SJSA1 (cell line): ENCODE measurements at regions not wholly inside any gene's neighbourhood (a gene's known extent, or its start where the extent isn't known, plus 50 kb on each side); places are given as distances from the start of the nearest gene placed in this dataset.
"Not testable (repeated sequence)": the region's sequence is repeated elsewhere in the genome, so short reads cannot be mapped to it uniquely, and the experiment has no call there.

Experiments used
- DNase-seq, 2 experiments: peaks; one replicate each; pipeline ENCODE4 v3.0.0-alpha.2; 2015 to 2020; ENCODE audit warnings: low spot score in 2 of 2, low read depth in 1 of 2
- H3K27ac ChIP-seq: fragments of 250-450 bp; sonication (Bioruptor Pico); 2 replicates; pipeline ENCODE4 v1.5.1; 2020; ENCODE audit warnings: mild to moderate bottlenecking, moderate library complexity
- H3K27me3 ChIP-seq: fragments of 250-450 bp; sonication (Bioruptor Pico); replicated peaks from 2 replicates; pipeline ENCODE4 v1.5.1; 2020; ENCODE audit warnings: mild to moderate bottlenecking, moderate library complexity
- H3K36me3 ChIP-seq: fragments of 250-450 bp; sonication (Bioruptor Pico); 2 replicates; pipeline ENCODE4 v1.5.1; 2020; ENCODE audit warnings: mild to moderate bottlenecking
- H3K4me1 ChIP-seq: fragments of 250-450 bp; sonication (Bioruptor Pico); replicated peaks from 2 replicates; pipeline ENCODE4 v1.6.1; 2021; ENCODE audit warnings: mild to moderate bottlenecking
- H3K4me3 ChIP-seq: fragments of 250-450 bp; sonication (Bioruptor Pico); 2 replicates; pipeline ENCODE4 v1.5.1; 2020; ENCODE audit warnings: mild to moderate bottlenecking
- H3K9me3 ChIP-seq: fragments of 250-450 bp; sonication (Bioruptor Pico); replicated peaks from 2 replicates; pipeline ENCODE4 v1.5.1; 2020; ENCODE audit warnings: mild to moderate bottlenecking

DNA sequence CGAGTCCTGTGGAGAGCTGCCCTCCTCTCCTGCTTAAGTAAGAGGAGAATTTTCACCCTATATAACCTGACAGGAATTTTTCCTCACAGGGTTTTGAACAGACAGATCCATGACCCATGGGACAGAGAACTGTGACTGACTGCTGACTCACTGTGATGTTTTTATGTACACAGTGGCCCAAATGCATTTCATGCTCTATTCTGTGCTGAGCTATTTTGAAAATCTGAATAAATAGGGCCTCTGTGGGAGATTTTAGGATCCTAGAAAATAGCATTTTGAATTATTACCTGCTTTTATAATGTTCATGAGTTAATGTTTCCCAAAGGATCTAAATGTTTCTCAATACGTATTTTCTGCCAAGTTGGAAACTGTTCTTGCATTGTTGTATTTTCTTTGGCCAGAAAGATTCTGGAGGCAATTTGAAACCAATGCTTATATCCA lies 577.4 kb downstream of the HTR1B start:
- no peaks in the 10 kb centered on the region for H3K9me3 ChIP-seq
- H3K4me3 ChIP-seq, result no peak overlapping the region
- no peaks in the 10 kb centered on the region for H3K4me1 ChIP-seq
- DNase-seq, result no peak
- no peaks in the 10 kb centered on the region for H3K36me3 ChIP-seq
- H3K27ac ChIP-seq, result no peak overlapping the region
- no peaks in the 10 kb centered on the region for H3K27me3 ChIP-seq

DNA sequence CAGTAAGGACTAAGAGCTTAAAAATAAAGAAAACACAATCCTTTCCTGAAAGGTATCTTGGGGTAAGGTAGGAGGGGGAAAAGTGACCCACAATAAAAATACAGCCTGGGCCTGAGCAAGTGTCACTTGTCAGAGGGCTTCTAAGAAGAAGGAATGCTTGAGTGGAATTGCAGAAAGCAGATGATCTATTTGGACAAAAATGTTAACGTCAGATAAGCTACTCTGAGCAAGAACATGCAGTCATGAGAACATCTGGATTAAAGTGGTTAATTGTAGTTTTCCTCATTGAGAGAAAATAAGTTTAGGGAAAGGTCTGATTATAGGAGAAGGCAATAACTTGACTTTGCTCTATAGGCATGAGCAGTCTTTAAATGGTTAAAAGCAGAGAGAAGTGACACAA lies 581.9 kb downstream of the HTR1B start:
- H3K4me1 ChIP-seq, result no peaks in the 10 kb centered on the region
- H3K9me3 ChIP-seq, result no peaks in the 10 kb centered on the region
- H3K27ac ChIP-seq, result no peak overlapping the region
- no peak for DNase-seq
- H3K36me3 ChIP-seq, result no peaks in the 10 kb centered on the region
- no peak overlapping the region for H3K4me3 ChIP-seq
- no peaks in the 10 kb centered on the region for H3K27me3 ChIP-seq

GRCh38 chr6:76876922-76877553 lies 586.3 kb downstream of the HTR1B start:
- Histone ChIP-seq H3K27ac (no peak overlapping the region), H3K4me3 (no peak overlapping the region), H3K27me3 (no peaks in the 10 kb centered on the region), H3K4me1 (no peaks in the 10 kb centered on the region), H3K9me3 (no peaks in the 10 kb centered on the region), H3K36me3 (no peaks in the 10 kb centered on the region)
- DNase-seq, result no peak

- DNase-seq, H3K4me3 ChIP-seq, H3K9me3 ChIP-seq, H3K4me1 ChIP-seq, H3K27me3 ChIP-seq, H3K36me3 ChIP-seq, H3K27ac ChIP-seq: not testable (repeated sequence)
Observed at GRCh38 chr6:76876430-76876829, 586.9 kb downstream of the HTR1B start.

DNA sequence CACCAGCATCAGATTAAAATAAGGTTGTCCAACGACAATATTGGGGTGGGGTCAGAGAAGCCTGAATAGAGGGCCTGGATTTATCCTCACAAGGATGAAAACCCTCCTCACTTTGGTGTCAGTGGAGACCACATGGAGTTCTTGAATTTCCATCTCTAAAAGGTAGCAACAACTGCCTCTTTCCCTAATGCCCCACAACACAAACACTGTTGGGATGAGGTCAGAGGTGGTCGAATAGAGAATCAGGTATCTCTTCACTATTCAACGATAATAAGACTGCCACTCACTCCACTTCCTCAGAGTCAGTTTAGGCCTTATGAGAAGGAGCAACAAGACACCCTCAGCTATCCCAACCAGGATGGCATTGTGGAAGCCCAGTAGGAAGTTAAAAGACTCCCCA lies 596.1 kb downstream of the HTR1B start:
- Histone ChIP-seq H3K27ac (no peak overlapping the region), H3K4me3 (no peak overlapping the region), H3K36me3 (no peaks in the 10 kb centered on the region), H3K9me3 (no peaks in the 10 kb centered on the region), H3K4me1 (no peaks in the 10 kb centered on the region), H3K27me3 (no peaks in the 10 kb centered on the region)
- no peak for DNase-seq

GRCh38 chr6:76866091-76866915 lies 597.0 kb downstream of the HTR1B start:
- no peaks in the 10 kb centered on the region for H3K36me3 ChIP-seq
- no peaks in the 10 kb centered on the region for H3K4me1 ChIP-seq
- no peak overlapping the region for H3K27ac ChIP-seq
- H3K9me3 ChIP-seq, result no peaks in the 10 kb centered on the region
- DNase-seq, result no peak
- no peaks in the 10 kb centered on the region for H3K27me3 ChIP-seq
- H3K4me3 ChIP-seq, result no peak overlapping the region

DNA sequence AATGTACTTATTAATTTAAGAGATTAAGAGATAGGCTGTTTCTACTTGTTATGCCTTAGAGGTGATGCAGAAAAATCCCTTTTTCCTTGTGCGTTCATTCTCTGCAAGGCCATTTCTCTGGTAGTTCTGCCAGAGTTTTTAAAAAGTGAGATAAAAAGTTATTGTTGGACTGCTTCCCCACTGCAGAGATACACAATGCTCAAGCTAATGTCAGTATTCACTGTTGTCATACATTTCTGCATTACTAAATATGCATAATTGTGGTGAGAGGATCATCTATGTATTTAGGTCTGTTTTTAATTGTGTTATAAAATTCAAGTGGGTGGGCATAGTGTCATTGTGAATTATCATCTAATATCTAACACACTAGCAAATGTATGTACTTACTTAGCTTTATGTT lies 600.4 kb downstream of the HTR1B start:
- Histone ChIP-seq H3K4me3 (no peak overlapping the region), H3K36me3 (no peaks in the 10 kb centered on the region), H3K27ac (no peak overlapping the region), H3K27me3 (no peaks in the 10 kb centered on the region), H3K4me1 (no peaks in the 10 kb centered on the region), H3K9me3 (no peaks in the 10 kb centered on the region)
- no peak for DNase-seq

DNA sequence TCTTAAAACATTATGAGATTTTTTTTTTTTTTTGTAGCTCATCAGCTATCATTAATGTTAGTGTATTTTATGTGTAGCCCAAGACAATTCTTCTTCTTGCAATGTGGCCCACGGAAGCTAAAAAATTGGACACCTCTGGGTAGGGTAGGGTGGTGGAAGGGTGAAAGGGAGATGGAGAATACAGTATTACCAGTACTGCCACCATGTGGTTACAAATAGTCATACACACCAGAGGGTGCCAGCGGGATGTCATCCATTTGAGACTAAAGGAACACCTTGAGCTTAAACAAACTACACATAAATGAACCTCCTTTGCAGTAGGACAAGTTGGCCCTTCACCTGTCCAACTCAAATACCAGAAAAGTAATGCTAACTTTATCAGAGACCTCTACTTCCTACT lies 601.9 kb downstream of the HTR1B start:
- Histone ChIP-seq H3K36me3 (no peaks in the 10 kb centered on the region), H3K4me1 (no peaks in the 10 kb centered on the region), H3K4me3 (no peak overlapping the region), H3K27me3 (no peaks in the 10 kb centered on the region), H3K27ac (no peak overlapping the region), H3K9me3 (no peaks in the 10 kb centered on the region)
- DNase-seq, result no peak

DNA sequence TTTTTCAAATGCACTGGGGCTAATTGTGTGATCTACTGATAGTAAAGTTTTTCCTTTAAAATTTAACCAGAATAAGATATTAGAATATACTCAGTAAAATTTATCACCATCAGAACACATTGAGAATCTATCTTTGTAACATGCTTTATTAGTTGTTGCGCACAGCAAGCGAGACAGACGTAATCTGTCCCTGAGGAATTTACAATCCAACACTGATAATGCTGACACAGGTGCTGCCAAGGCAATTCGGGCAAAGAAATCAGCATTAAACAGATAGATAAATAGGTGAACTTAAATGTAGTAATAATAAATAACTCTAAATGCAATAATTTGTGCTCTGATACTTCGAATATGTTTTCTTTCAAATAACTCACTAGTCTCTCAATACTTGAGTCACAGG lies 607.2 kb downstream of the HTR1B start:
- no peak for DNase-seq
- Histone ChIP-seq H3K9me3 (no peaks in the 10 kb centered on the region), H3K36me3 (no peaks in the 10 kb centered on the region)

GRCh38 chr6:76852776-76853175 lies 610.5 kb downstream of the HTR1B start:
- H3K36me3 ChIP-seq, result no peaks in the 10 kb centered on the region
- H3K9me3 ChIP-seq, result no peaks in the 10 kb centered on the region
- H3K27ac ChIP-seq, result no peak overlapping the region
- peak in 1 of 2 experiments; percentile 9 for DNase-seq
- H3K27me3 ChIP-seq, result no peaks in the 10 kb centered on the region
- no peaks in the 10 kb centered on the region for H3K4me1 ChIP-seq
- H3K4me3 ChIP-seq, result no peak overlapping the region

More for the DNA sequence above, 607.2 kb downstream of the HTR1B start:
- Histone ChIP-seq H3K27ac (no peak overlapping the region), H3K27me3 (no peaks in the 10 kb centered on the region), H3K4me1 (no peaks in the 10 kb centered on the region), H3K4me3 (no peak overlapping the region)

DNA sequence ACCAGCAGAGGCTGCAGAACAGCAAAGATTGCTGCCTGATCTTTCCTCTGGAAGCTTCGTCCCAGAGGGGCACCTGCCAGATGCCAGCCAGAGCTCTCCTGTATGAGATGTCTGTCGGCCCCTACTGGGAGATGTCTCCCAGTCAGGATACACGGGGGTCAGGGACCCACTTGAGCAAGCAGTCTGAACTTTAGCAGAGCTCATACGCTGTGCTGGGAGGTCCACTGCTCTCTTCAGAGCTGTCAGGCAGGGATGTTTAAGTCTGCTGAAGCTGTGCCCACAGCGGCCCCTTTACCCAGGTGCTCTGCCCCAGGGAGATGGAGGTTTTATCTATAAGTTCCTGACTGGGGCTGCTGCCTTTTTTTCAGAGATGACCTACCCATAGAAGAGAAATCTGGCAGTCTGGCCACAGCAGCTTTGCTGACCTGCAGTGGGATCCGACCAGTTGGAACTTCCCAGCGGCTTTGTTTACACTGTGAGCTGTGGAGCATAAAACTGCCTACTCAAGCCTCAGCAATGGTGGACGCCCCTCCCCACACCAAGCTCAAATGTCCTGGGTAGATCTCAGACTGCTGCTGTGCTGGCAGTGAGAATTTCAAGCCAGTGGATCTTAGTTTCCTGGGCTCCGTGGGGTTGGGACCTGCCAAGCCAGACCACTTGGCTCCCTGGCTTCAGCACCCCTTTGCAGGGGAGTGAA lies 613.9 kb downstream of the HTR1B start:
- not testable (repeated sequence) for H3K27me3 ChIP-seq, DNase-seq, H3K27ac ChIP-seq, H3K9me3 ChIP-seq, H3K4me3 ChIP-seq, H3K36me3 ChIP-seq, H3K4me1 ChIP-seq

GRCh38 chr6:76843054-76843822 lies 620.1 kb downstream of the HTR1B start:
- Histone ChIP-seq H3K36me3 (no peaks in the 10 kb centered on the region), H3K27ac (no peak overlapping the region), H3K4me3 (no peak overlapping the region), H3K4me1 (no peaks in the 10 kb centered on the region), H3K9me3 (no peaks in the 10 kb centered on the region), H3K27me3 (no peaks in the 10 kb centered on the region)
- DNase-seq, result no peak

GRCh38 chr6:76840865-76841264 lies 622.4 kb downstream of the HTR1B start:
- Histone ChIP-seq H3K9me3 (no peaks in the 10 kb centered on the region), H3K27me3 (no peaks in the 10 kb centered on the region), H3K4me3 (no peak overlapping the region), H3K4me1 (no peaks in the 10 kb centered on the region), H3K27ac (no peak overlapping the region), H3K36me3 (no peaks in the 10 kb centered on the region)
- DNase-seq, result no peak
